GM12892 (cell line): ENCODE measurements at regions not wholly inside any gene's neighbourhood (a gene's known extent, or its start where the extent isn't known, plus 50 kb on each side); places are given as distances from the start of the nearest gene placed in this dataset.

Experiments
- POLR2A ChIP-seq: IDR thresholded peaks from 2 replicates; pipeline ENCODE4 v1.6.1; 2011; ENCODE audit warnings: low read depth, low read length, control low read depth
- TAF1 ChIP-seq: IDR thresholded peaks from 2 replicates; pipeline ENCODE4 v1.6.1; 2011; ENCODE audit warnings: low read depth, mild to moderate bottlenecking, control low read depth, low read length, borderline replicate concordance

GRCh38 chr12:125949471-125949870 is 884.2 kb downstream of the AACS start:
- TF ChIP-seq TAF1 (no peak), POLR2A (no peak)
